Effector memory CD8-positive, alpha-beta T cell (primary cell): ENCODE measurements at regions not wholly inside any gene's neighbourhood (a gene's known extent, or its start where the extent isn't known, plus 50 kb on each side); places are given as distances from the start of the nearest gene placed in this dataset.

Experiments used
- ATAC-seq: fragments of 150-1000 bp; cut with Tn5 transposase; replicated peaks from 2 replicates; pipeline ENCODE4 v1.10.0; 2021; ENCODE audit warnings: mild to moderate bottlenecking, moderate library complexity
- DNase-seq, 3 experiments: peaks; one replicate each; pipeline ENCODE4 v3.0.0; 2021
- H3K27ac Mint-ChIP-seq, 2 donors: one replicate each; pipeline ENCODE4 v1.8.0; 2022; ENCODE audit warnings: mild to moderate bottlenecking in 2 of 2, mixed read lengths in 2 of 2, moderate library complexity in 2 of 2
- H3K27me3 Mint-ChIP-seq, 2 donors: one replicate each; pipeline ENCODE4 v1.8.0; 2022; ENCODE audit warnings: mixed read lengths in 2 of 2
- H3K36me3 Mint-ChIP-seq: one replicate; pipeline ENCODE4 v1.8.0; 2022; ENCODE audit warnings: mild to moderate bottlenecking, moderate library complexity, mixed read lengths; ENCODE audit not compliant: insufficient read depth
- H3K4me1 Mint-ChIP-seq, 2 donors: one replicate each; pipeline ENCODE4 v1.8.0; 2022; ENCODE audit warnings: low read depth in 2 of 2, mixed read lengths in 2 of 2
- H3K4me3 Mint-ChIP-seq, 2 donors: one replicate each; pipeline ENCODE4 v1.8.0; 2022; ENCODE audit warnings: mild to moderate bottlenecking in 2 of 2, mixed read lengths in 2 of 2, moderate library complexity in 2 of 2
- H3K9me3 Mint-ChIP-seq, 2 donors: one replicate each; pipeline ENCODE4 v1.8.0; 2022; ENCODE audit warnings: mixed read lengths in 2 of 2

DNA sequence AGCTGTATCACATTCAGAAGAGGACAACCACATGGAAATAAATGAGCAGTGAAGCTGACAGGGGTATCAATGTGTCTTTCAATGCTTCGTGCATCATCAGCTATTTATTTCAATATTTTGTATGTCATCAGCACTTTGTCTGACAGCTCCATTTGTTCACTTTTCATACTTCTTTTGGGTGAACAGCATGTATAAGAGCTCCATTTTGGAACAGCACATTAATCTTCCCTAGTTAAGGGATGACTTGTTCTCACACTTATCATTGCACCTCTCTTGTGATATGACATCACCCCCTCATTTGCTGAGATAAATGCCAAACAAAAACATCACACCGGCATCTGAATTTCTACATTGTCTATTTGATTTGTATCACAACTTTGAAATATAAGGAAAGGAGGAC is 190.6 kb upstream of the SAMSN1 start:
- H3K4me3 Mint-ChIP-seq: no peak overlapping the region
- DNase-seq (no peak), ATAC-seq (no peak)
- no peaks in the 10 kb centered on the region for H3K9me3 Mint-ChIP-seq
- H3K27me3 Mint-ChIP-seq: peaks cover 5 to 10% of the 10 kb centered on the region in 2 donors
- no peaks in the 10 kb centered on the region for H3K36me3 Mint-ChIP-seq
- H3K4me1 Mint-ChIP-seq: peaks cover 0 to 12% of the 10 kb centered on the region in 2 donors
- no peak overlapping the region for H3K27ac Mint-ChIP-seq

DNA sequence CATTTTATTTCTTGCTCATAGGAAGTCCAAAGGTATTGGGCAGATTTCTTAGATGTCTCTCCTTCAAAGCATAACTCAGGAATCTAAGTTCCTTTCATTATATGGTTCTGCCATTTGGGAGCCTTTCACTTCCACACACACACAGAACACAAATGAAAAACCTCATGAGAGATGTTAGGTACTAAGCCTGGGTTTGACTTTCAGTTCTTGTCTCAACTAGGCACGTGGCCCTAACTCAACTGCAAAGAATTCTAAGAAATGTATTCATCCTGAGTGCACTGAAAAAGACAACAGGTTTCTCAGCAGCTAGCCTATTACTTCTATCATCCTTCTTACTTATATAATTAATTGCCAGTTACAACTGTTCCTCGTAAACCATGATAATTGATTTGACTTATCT is 190.0 kb upstream of the SAMSN1 start:
- peaks cover 0 to 12% of the 10 kb centered on the region in 2 donors for H3K4me1 Mint-ChIP-seq
- peaks cover under 1 to 10% of the 10 kb centered on the region in 2 donors for H3K27me3 Mint-ChIP-seq
- no peak overlapping the region for H3K4me3 Mint-ChIP-seq
- no peak for ATAC-seq
- no peak for DNase-seq
- no peaks in the 10 kb centered on the region for H3K9me3 Mint-ChIP-seq
- no peaks in the 10 kb centered on the region for H3K36me3 Mint-ChIP-seq
- H3K27ac Mint-ChIP-seq: no peak overlapping the region

DNA sequence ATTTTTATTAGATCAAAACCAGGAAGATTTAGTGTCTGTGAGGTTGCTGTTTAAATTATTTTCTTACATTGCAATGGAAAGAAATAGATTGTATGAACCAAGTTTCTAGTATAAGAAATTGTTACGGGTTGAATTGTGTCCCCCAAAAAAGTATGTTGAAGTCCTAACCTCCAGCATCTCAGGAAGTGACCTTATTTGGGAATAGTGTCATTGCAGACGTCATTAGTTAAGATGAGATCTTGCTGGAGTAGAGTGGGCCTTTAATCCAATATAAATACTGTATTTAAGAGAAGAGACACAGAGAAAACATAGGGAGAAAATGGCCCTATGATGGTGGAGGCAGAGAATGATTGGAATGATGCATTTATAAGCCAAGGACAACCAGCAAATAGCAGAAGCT is 188.7 kb upstream of the SAMSN1 start:
- ATAC-seq (no peak), DNase-seq (no peak)
- Mint-ChIP-seq H3K4me1 (peaks cover 0 to 12% of the 10 kb centered on the region in 2 donors), H3K27me3 (peaks cover 0 to 10% of the 10 kb centered on the region in 2 donors), H3K9me3 (no peaks in the 10 kb centered on the region), H3K27ac (no peak overlapping the region), H3K36me3 (peaks cover 3% of the 10 kb centered on the region), H3K4me3 (no peak overlapping the region)

DNA sequence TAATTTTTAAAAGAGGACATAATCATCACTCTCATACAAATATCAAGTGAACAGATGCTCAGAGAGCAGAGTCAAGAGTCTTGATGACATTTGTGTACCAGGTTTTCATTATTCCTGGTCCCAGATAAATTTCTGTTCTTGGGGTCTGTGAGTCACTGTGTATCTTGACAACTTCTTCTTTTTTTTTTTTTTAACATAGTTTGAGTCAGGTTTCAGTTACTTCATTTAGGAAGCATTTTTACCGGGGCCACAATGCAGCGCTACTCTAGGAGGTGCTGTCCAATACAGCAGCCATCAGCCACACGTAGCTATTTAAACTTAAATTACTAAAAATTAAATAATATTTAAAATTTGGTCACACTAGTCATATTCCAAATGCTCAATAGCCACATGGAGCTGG is 188.1 kb upstream of the SAMSN1 start:
- no peak overlapping the region for H3K27ac Mint-ChIP-seq
- no peaks in the 10 kb centered on the region for H3K9me3 Mint-ChIP-seq
- H3K4me3 Mint-ChIP-seq: no peak overlapping the region
- H3K27me3 Mint-ChIP-seq: peaks cover 0 to 10% of the 10 kb centered on the region in 2 donors
- DNase-seq: no peak
- no peak for ATAC-seq
- peaks cover 3% of the 10 kb centered on the region for H3K36me3 Mint-ChIP-seq
- peaks cover 0 to 12% of the 10 kb centered on the region in 2 donors for H3K4me1 Mint-ChIP-seq

DNA sequence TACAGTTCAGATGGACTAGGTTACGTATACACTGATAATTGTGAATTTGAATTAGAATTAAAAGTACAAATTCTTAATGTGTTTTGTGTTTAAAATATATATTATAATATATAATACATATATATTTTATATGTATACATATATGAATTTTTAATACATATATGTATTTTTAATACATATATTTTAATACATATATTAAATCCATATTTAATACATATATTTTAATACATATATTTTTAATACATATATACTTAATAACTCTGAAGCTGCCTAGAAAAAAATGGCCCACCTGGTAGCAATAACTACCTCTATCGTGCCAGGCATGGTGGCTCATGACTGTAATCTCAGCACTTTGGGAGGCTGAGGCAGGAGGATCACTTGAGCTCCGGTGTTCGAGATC is 179.1 kb upstream of the SAMSN1 start:
- no peak for ATAC-seq
- H3K4me3 Mint-ChIP-seq: no peak overlapping the region

DNA sequence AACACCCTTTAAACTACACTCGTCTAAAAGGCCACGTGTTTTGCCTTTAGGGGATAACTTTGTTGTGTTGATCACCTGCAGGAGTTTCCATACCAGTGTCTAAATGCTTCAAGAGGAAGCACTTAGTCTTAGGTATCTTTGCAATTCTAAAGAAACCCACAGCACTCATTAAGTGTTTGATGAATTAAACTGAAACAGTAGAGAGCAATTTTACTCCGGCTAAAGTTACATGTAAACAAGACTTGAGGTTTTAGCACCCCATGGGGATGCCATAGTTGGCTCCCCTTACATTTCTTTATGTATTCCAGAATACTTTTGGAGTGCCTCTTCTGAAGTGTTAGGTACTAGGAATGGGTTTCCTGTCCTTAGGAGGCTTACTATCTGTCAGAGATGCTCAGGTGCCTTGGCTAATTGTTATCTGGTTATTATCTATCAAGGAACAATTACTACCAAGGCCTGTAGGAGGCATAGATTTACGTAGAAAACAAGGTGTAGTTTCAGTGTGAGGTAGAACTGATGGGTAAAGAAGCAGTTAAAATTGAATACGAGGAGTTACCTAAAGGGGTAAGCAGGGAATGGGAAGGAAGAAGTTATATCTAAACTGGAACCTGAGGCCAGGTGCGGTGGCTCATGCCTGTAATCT is 176.8 kb upstream of the SAMSN1 start:
- no peak for DNase-seq
- ATAC-seq: no peak
- Mint-ChIP-seq H3K4me1 (peaks cover 0 to 5% of the 10 kb centered on the region in 2 donors), H3K27me3 (no peaks in the 10 kb centered on the region), H3K27ac (no peak overlapping the region), H3K9me3 (no peaks in the 10 kb centered on the region), H3K4me3 (no peak overlapping the region), H3K36me3 (no peaks in the 10 kb centered on the region)

More for the DNA sequence above, 179.1 kb upstream of the SAMSN1 start:
- Mint-ChIP-seq H3K9me3 (no peaks in the 10 kb centered on the region), H3K4me1 (peaks cover 0 to 5% of the 10 kb centered on the region in 2 donors), H3K27ac (no peak overlapping the region), H3K36me3 (no peaks in the 10 kb centered on the region), H3K27me3 (no peaks in the 10 kb centered on the region)
- no peak for DNase-seq

DNA sequence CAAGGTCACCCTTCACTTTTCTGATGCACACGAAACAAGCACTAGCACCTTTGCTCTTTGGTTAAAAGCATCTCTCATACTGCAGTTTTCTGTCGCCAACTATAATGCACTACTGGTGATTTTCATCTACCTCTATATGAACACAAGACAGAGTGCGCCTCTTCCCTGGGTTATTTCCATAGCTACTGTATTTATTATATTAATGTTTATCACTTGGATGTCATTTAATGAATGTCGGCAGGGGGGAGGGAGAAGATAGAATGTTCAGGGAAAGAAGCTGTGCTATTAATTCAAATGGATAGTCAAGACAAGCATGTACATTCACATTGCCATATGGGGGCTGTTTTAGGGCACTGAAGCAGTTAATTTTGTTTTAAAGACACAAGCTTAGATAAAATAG is 174.1 kb upstream of the SAMSN1 start:
- H3K27me3 Mint-ChIP-seq: no peaks in the 10 kb centered on the region

DNA sequence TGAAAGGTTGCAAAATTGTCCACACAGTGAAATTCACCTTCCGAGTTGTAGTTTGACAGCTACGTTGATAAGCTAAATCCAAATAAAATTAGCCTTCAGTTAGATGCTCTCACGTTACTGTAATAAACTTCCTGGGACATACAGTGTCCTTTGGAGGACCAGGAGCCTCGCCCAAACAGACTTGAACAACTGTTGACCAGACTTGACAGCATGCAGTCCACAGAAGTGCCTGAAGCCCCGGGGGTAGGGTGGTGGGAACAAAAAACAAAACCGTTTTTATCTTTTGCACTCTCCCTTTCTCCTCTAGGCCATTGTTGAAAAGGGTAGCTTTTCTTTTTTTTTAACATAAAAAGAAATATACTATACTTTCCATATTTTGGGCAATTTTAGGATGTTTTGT is 172.8 kb upstream of the SAMSN1 start:
- no peaks in the 10 kb centered on the region for H3K27me3 Mint-ChIP-seq
- ATAC-seq (no peak), DNase-seq (no peak)
- no peaks in the 10 kb centered on the region for H3K9me3 Mint-ChIP-seq
- no peak overlapping the region for H3K27ac Mint-ChIP-seq
- H3K4me3 Mint-ChIP-seq: no peak overlapping the region
- H3K4me1 Mint-ChIP-seq: no peaks in the 10 kb centered on the region
- no peaks in the 10 kb centered on the region for H3K36me3 Mint-ChIP-seq

More for the DNA sequence above, 174.1 kb upstream of the SAMSN1 start:
- H3K4me3 Mint-ChIP-seq: no peak overlapping the region
- no peak overlapping the region for H3K27ac Mint-ChIP-seq
- ATAC-seq (no peak), DNase-seq (no peak)
- no peaks in the 10 kb centered on the region for H3K4me1 Mint-ChIP-seq
- no peaks in the 10 kb centered on the region for H3K9me3 Mint-ChIP-seq
- H3K36me3 Mint-ChIP-seq: no peaks in the 10 kb centered on the region

DNA sequence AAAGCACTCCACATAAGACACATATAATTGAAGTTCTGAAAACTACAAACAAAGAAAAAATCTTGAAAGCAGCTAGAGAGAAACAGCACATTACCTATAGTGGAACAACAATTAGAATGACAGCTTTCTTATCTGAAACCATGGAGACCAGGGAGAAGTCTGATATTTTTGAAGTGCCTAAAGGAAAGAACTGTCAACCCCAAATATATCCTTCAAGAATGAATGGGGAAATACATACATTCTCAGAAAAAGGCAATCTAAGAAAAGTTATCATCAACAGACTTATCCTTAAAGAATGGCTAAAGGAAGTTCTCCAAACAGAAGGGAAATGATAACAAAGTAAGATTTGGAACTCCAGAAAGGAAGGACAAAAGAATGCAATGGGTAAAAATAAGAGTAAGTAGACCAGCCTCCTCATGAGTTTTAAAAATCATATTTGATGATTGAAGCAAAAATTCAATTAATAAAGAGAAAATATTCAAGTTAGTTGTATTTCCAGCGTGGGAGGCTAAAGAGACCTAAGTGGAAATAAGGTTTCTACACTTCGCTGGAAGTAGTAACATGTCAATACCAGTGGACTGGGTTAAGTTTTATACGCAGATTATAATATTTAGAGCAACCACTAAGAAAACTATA is 170.8 kb upstream of the SAMSN1 start:
- no peak overlapping the region for H3K4me3 Mint-ChIP-seq
- no peaks in the 10 kb centered on the region for H3K36me3 Mint-ChIP-seq
- H3K27ac Mint-ChIP-seq: no peak overlapping the region
- H3K27me3 Mint-ChIP-seq: no peaks in the 10 kb centered on the region
- peaks cover 0 to 7% of the 10 kb centered on the region in 2 donors for H3K9me3 Mint-ChIP-seq
- no peak for DNase-seq
- ATAC-seq: no peak
- no peaks in the 10 kb centered on the region for H3K4me1 Mint-ChIP-seq

DNA sequence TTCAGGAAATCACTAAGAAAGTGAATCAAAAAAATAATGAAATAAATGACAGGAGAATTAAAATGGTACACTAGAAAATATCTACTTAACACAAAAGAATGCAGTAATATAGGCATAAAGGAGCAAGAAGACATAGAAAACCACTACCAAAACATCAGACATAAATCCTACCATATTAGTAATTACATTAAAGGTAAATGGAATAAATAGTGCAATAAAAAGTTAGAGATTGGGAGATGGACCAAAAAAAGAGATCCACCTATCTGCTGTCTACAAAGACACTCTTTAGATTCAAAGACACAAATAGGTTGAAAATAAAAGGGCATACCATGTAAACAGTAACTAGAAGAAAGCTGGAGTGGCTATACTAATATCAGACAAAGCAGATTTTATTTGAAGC is 167.0 kb upstream of the SAMSN1 start:
- Mint-ChIP-seq H3K27me3 (no peaks in the 10 kb centered on the region), H3K36me3 (no peaks in the 10 kb centered on the region), H3K4me3 (no peak overlapping the region), H3K9me3 (peaks cover 0 to 7% of the 10 kb centered on the region in 2 donors), H3K4me1 (no peaks in the 10 kb centered on the region), H3K27ac (no peak overlapping the region)
- no peak for DNase-seq
- ATAC-seq: no peak

DNA sequence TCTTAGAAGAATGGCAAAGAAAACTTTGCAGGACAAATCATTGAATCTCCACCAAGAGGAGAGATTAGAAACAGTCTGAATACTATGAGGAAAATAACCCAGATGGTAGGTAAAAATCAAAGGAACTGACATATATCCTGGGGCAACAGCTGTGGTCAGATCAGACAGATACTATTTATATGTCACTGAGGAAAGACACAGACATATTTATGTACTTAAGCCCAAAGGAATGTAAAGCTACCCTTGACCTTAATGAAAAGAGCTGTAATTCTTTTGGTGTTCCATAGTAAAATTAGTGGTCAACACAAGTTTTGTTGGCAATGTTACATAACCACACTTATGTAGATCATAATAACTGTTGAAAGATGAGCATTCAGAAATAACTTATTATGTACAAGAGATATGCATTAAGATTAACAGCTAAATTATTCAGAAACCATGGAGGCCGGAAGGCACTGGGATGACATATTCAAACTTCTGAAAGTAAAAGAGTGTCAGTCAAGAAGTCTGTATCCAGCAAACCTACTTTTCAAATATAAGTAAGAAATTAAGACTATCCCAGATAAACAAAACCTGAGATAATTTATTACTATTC is 166.1 kb upstream of the SAMSN1 start:
- Mint-ChIP-seq H3K4me3 (no peak overlapping the region), H3K36me3 (no peaks in the 10 kb centered on the region), H3K27ac (no peak overlapping the region), H3K9me3 (peaks cover 0 to 7% of the 10 kb centered on the region in 2 donors), H3K4me1 (no peaks in the 10 kb centered on the region), H3K27me3 (no peaks in the 10 kb centered on the region)
- DNase-seq (no peak), ATAC-seq (no peak)

DNA sequence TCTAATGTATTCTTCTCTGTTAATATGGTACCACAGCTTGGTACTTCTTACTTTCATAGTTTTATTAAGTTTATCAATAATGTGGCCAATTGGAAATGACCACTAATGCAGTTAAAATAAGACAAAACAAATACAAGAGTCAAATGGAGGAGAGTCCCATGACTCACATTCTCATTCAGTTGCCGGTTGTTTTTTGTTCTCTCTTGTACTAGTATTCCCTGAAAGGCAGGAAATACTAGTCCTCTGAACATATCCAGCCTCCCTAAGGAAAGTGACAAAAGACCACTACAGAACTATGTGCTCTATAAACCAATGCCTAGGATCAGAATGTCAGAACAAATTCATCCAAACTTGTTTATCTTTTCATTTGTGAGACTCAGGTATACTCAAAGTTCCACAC is 165.2 kb upstream of the SAMSN1 start:
- Mint-ChIP-seq H3K27ac (no peak overlapping the region), H3K9me3 (peaks cover 0 to 7% of the 10 kb centered on the region in 2 donors), H3K36me3 (no peaks in the 10 kb centered on the region), H3K4me1 (no peaks in the 10 kb centered on the region), H3K4me3 (no peak overlapping the region), H3K27me3 (no peaks in the 10 kb centered on the region)
- no peak for ATAC-seq
- no peak for DNase-seq

DNA sequence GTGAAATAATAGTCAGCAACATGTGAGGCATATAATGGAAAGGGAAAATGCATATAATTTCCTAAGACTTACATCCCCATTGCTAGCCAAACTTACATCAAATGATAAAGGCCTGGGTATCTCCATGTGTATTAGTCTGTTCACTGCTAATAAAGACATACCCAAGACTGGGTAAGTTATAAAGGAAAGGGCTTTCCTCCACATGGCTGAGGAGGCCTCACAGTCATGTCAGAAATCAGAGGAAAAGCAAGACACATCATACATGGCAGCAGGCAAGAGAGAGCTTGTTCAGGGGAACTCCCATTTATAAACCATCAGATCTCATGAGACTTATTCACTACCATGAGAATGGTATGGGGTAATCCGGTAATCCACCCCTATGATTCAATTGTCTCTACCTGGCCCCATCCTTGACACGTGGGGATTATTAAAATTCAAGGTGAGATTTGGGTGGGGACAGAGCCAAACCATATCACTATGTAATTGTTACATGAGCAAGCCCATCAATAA is 161.5 kb upstream of the SAMSN1 start:
- ATAC-seq (no peak), DNase-seq (no peak)
- no peaks in the 10 kb centered on the region for H3K36me3 Mint-ChIP-seq
- no peak overlapping the region for H3K4me3 Mint-ChIP-seq
- H3K27me3 Mint-ChIP-seq: no peaks in the 10 kb centered on the region
- H3K27ac Mint-ChIP-seq: no peak overlapping the region
- H3K9me3 Mint-ChIP-seq: no peaks in the 10 kb centered on the region
- no peaks in the 10 kb centered on the region for H3K4me1 Mint-ChIP-seq
